Middle frontal gyrus (tissue), 1 donor: ENCODE measurements at regions not wholly inside any gene's neighbourhood (a gene's known extent, or its start where the extent isn't known, plus 50 kb on each side); places are given as distances from the start of the nearest gene placed in this dataset.
"Not testable (repeated sequence)": the region's sequence is repeated elsewhere in the genome, so short reads cannot be mapped to it uniquely, and the experiment has no call there.

Source experiments
- DNase-seq: peaks from one replicate; pipeline ENCODE4 v3.0.0-alpha.2; 2015; ENCODE audit warnings: low spot score; ENCODE audit errors: extremely low spot score

DNA sequence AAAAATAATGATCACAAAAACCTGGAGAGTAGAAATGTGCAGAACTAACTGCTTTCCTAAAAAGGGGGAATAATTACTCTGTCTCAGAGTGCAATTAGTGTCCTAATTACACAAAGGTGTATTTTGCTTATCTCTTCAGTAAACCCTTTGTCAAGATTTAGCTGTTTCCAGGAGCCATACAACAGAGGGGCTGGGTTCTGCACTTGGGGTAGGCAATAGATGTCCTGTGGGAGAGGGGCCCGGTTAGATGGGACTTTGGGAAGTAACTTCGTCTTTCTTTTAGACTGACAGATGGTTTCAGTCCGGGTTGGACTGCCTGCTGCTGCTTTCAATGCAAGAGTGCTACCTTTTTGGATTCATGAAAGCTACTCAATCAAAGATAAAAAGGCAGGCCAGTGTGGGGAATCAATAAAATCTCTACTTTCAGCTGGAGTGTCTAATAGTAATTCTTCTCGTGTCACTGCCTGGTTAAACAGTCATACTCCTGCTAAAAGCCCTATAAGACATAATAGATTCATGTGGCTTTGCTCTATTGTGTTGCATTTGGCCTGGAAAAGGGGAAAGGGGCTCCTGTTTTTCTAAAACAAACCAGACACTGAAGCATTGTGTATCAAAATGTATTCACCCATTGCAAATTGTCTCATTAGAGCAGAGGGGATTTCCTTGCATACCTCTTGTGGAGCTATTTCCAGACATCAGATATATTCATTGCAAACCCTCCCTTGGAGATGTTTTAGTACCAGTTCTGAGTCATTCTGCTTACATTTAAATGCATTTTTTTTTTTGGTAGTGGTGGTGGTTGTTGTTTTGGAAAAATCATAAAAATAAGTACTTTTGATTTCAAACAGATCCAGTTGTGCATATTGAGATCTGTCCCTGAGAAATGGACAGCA is 83.3 kb upstream of the PCDH8 start:
- no peak for DNase-seq

DNA sequence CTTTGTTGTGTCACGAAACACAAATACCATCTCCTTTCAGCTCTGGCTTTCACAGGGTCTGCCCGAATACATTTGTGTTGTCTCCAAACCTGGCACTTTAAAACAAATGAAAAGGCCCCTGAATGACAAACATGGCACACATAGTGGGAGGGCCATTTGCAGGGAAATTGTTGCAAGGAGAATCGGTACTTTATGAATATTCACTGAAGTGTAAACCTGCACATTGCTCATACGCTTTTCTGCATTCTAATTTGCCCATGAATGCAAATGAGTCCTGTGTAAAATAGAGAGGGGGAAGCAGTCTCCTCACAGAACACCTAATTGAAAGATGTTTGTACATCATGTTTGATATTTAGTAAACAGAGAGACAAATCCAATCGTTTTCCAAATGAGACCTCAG is 82.7 kb upstream of the PCDH8 start:
- DNase-seq, result no peak

DNA sequence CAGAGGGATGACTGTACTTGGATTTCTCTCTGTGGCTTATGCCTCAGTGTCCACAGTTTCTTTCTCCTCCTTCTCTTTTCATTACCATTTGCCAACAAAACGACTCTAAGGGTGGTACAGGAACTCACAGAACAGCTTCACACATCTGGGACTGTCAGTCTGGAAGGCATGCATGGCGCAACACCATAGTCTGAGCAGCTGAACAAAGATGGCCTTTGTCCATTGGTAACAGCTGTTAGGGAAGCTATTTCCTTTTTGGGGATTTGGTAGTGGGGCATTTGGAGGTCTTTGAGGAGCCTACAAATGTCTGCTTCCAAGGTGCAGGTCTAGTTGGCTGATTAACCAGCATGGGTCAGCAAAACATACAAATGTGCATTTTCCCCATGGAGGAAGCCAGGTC is 81.4 kb upstream of the PCDH8 start:
- DNase-seq, result no peak

DNA sequence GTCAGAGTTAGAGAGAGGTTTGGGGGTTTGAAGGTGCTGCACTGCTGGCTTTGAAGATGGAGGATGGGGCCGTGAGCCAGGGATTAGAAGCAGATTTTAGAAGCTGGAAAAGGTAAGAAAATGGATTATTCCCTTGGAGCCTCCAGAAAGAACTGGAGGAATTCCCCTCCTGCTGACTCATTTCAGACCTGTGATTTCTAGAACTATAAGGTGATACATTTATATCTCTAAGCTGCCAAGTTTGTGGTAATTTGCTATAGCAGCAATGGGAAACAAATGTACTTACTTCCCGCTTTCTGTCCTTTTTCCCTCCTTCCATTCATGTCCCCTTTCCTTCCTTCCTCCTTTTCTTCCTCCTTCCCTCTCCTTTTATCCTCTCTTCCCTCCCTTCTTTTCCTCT is 78.5 kb upstream of the PCDH8 start:
- DNase-seq, result no peak

DNA sequence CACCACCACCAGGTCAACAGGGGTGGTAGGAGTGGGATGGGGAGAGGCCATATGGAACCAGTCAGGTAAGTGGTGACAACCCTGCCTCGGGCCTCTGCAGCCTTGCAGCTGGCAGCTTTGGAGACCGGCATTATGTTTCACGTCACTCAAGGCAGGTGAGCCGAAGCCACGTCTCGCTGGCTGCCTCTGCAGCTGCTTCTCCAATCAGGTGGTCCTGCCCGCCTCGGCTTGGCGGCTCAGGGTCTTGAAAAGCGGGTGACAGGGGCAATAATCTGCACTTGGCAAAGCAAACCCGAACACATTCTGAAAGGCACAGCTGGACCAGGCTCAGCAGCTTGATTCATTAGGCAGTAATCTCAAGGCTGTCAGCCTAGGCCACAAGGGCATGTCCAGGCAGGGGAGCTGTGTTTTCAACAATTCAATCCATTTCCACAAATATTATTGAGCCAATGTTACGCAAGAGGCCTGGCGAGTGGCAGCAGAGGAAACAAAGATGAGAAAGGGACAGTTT is 77.4 kb upstream of the PCDH8 start:
- no peak for DNase-seq

DNA sequence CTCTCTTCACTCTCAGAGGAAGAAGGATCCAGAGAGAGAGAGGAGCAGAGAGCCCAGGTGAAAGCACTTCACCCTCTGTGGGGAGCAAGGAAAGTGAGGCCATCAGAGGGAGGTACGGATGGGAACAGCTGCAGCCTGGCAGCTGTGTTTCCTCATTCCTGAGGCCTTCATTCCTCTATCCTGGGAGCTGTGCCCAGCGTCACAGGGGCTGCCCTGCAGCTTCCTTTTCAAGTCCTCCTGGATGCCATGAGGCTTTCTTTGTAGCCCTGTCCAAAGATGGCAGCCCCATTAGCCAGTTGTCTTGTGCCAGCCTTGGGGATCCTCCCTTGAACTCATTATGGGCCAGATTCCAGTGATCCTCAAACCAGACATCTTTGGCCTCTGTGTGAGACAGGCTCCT is 76.8 kb upstream of the PCDH8 start:
- DNase-seq, result no peak

DNA sequence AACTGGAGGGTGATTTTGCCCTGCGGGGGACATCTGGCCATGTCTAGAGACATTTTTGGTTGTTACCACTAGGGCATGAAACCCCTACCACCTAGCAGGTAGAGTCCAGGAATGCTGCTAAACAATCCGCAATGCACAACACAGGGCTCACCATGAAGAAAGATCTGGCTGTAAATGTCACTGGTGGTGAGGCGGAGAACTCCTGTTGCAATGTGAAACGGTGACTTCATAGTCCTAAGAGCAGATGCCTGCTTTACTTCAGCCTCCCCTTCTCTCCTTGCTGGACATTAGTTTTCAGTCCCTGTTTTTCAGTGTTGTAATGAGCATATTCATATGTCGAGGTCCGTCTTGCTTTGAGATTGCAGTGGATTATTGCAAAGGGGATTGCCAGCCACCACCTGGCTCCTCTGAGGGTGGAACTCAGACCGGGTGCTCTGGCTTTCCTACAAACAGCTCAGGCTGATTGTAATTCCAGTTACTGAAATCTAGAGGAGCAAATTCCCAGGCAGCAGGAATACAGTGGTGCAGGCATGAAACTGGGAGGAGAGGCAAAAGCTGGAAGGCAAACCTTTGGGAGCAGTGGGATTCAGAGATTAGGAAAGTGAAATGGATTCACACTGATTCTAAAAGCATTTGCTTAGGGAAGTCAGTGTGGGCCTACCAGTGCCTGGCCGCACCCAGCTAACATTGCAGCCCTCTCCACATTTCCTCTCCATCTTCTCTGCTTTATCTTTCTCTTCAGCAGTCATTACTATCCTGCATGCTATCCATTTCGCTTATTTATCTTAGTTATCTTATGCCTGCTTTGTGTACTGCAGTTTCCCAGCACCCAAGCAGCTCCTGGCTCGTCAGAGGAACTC is 76.1 kb upstream of the PCDH8 start:
- no peak for DNase-seq

DNA sequence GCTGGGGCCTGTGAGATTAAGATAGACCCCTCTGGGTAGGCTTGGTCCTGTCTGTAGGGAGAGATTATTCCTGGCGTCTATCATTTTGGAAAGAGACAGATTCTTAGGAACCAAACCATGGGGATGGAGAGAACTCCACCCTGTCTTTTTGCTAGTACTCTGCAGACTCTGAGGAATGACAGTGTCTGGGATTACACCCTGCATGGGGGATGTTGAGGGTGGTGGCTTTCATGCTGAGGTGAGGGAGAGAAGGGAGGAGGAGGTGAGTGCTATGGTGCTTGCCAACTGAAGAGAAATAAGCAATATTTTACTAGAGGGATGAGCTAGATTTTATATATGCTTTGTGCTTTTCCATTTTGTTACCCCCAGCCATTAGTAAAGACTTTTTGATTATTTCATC is 74.5 kb upstream of the PCDH8 start:
- no peak for DNase-seq

DNA sequence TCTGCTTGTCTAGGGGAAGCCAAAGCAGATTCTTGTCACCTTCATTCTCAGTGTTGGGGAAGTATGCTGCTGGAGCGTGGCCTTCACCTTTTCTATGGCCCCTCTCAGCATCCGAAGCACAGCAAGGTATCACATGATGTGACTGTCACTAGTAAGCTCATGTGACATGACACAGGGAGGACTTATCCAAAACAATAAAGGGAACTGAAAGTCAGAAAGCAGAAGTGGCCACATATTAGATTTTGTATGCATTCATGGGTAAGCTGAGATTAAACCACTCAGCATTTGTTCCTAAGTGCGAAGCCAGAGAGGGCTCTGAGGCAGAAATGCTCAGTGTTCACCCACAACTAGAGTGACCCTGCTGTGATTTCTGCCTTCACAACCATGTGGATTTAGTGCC is 72.8 kb upstream of the PCDH8 start:
- DNase-seq, result no peak

DNA sequence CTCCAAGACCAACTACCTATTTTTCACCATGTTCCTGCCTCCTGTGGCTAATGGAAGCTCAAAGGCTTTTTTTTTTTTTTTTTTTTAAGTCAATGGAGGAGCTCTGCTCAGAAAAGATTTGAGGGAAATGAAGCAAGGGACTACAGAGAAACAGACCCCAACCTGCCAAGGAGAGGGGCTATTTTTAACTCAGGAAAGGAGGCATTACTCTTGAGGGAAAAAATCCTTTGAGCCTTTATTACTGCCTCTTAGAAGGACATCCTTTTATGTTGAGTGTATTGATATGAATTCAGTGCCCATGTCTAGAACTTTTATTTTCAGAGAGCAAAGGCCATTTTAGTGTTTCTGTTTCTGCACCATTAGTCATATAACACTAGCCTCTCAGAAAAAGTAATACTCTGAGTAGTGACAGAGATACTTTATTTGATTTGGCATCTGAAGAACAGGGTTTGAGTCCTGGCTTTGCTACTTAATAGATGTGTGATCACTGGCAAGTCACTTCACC is 68.1 kb upstream of the PCDH8 start:
- no peak for DNase-seq

DNA sequence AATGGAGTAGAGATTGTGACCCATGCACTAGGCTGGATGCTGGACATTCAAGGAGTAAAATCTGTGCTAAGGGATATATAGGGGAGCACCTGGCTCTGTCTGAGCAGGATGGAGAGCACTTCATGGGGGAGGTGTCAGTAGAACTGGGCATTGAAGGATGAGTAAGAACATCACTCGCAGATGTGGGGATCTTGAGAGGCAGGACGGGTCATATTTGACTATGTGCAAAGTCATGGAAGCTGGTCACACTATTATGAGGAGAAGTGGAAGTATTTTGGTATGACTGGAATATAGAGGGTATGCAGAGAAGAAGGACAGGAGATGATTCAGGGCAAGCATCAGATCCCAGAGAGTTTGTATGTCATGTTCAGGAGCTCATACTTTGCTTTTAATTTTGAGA is 62.9 kb upstream of the PCDH8 start:
- no peak for DNase-seq

DNA sequence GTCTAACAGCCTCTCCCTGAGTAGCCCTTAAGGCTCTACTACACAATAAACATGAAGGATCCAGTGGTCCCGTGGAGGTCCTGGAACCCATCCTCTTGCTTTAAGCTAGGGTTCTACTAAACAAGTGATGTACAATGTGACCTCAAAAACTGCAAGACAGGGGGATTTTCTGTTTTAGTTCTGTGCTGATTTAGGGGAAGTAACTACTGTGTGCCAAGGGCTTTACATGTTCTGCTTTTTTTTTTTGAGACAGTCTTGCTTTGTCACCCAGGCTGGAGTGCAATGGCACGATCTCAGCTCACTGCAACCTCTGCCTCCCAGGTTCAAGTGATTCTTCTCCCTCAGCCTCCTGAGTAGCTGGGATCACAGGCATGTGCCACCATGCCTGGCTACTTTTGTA is 61.9 kb upstream of the PCDH8 start:
- not testable (repeated sequence) for DNase-seq

DNA sequence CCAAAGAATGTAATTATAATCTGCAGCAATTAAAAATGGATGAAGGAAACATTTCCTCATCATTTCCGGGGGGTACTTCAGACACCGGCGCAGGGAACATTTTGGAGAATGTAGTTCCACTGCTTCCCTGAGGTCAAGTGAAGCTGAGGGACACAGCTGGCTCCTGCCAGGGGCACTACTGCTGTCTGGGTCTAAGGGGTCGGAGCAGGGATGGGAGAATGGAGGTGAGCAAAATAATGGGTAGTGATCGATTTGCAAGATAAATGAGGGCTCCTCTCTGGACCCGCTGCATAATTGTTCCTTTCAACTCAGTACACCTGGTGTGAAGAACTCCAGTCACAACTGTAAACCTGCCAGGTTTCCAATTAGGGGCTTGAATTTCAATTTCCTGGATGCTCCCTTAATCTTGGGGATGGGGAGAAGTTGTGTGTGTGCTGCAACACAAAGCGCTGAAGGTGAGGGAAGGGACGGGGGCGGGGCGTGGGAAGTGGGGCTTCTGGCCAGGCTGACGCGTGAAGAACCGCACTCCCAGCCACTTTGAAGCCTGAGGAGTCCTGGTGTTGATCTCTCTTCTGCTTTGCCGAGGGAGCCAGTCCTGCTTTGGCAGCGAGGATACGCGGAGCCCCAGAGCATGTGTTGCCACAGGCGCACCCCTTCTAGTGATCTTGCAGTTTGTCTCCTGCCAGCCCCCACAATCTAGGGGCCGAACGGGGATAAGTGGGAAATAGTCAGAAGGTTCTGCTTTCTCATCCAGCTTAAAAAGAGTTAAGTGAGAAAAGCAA is 57.9 kb upstream of the PCDH8 start:
- DNase-seq, result no peak

DNA sequence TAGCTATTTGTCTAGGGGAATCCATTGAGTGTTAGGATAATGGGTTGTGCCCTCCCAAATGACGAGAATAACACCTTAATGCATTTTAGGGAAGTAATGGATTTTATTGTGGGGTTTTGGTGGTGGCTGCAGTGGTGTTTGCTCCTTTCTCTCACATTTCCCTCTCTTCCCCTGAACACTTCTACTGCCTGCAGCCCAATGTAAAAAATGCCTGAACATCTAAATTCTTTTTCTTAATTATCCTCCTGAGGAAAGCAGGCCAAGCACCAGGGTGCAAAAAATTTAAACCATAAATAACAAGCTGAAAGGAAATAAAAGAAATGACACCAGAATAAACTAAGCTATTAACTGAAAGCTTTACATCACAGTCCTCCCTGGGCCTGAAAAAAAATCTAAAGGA is 57.3 kb upstream of the PCDH8 start:
- no peak for DNase-seq

DNA sequence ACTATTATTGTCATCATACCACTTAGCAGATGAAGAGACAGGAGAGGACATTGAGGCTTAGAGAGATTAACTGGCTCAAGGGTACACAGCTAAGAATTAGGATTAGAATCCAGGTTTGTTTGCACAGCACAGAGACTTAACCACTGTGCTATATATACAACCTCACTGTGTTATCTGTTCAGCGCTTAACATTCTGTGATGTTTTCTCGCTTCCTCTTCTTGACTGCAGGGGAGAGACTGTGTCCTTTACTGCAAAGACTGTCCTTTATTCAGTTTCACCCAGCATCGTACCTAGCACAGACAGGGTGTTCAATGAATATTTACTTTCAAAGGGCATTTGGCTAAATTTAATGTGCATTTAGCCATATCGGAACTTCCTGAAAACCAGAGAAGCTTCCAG is 54.9 kb upstream of the PCDH8 start:
- no peak for DNase-seq

DNA sequence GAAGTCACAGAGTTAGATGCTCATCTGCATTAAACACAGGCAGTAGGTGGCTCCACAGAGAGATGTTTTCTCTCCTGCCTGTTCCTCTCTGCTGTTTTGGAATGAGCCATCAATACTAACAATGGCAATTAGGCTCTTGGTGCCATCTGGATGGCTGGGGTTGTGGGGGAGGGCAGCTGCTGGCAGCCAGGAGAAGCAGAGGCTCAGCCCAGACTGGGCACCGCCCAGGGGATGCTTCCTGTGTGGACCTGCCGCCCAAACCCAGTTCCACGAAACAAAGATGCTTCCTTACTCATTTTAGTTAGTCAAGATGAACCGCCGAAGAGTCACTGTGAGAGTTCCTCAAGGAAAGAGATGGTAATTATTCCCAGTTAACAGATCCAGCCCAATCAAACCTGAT is 50.8 kb upstream of the PCDH8 start:
- no peak for DNase-seq
